HCT116 (cell line): ENCODE measurements at regions not wholly inside any gene's neighbourhood (a gene's known extent, or its start where the extent isn't known, plus 50 kb on each side); places are given as distances from the start of the nearest gene placed in this dataset.

Experiments used
- ATAC-seq: fragments of 200-7000 bp; cut with Tn5 transposase; 2 replicates; pipeline ENCODE4 v1.9.1; 2020; ENCODE audit warnings: mild to moderate bottlenecking, moderate library complexity
- BruUV-seq: library from RNA; stranded (reverse); fragments of 400-500 nt; replicated peaks from 2 replicates; lab custom pipeline; 2021; lab: Mats Ljungman, UMichigan
- CTCF ChIA-PET: fragments of 300-600 bp; sonication (Branson Sonifier 250); formaldehyde crosslinking; loops from one replicate; lab custom pipeline; 2021; ENCODE audit warnings: antibody characterized with exemption; lab: Charles Lee
- POLR2A ChIA-PET: fragments of 300-600, 350-600 bp; sonication (Branson Sonifier 250); formaldehyde crosslinking; loops from one replicate; lab custom pipeline; 2021; ENCODE audit warnings: antibody characterized with exemption; lab: Charles Lee
- RAD21 ChIA-PET, 2 experiments: fragments of 300-600 bp; sonication (Branson Sonifier 250); formaldehyde crosslinking; loops; one replicate each; lab custom pipeline; 2023; ENCODE audit warnings: low total read pairs in 2 of 2; ENCODE audit not compliant: uncharacterized antibody in 2 of 2, unreplicated experiment in 2 of 2, low non-redundant PET in 1 of 2; lab: Charles Lee
- DNase-seq: peaks from one replicate; pipeline ENCODE4 v3.0.0-alpha.2; 2010; ENCODE audit warnings: low read depth, low spot score
- H2AFZ ChIP-seq: fragments of 200-600 bp; shearing (Covaris generic), sonication (generic); 2 replicates; pipeline ENCODE4 v1.6.1; 2017; ENCODE audit warnings: low read depth, mixed run types, mixed read lengths, antibody characterized with exemption, low read length; ENCODE audit not compliant: poor library complexity, severe bottlenecking
- H3K27ac ChIP-seq: 2 replicates; pipeline ENCODE4 v1.5.1; 2012; ENCODE audit warnings: low read depth, low read length
- H3K27me3 ChIP-seq: fragments of 200-600 bp; sonication (generic); 2 replicates; pipeline ENCODE4 v1.6.1; 2016; ENCODE audit warnings: mixed run types, low read length, mixed read lengths; ENCODE audit not compliant: insufficient read depth
- H3K36me3 ChIP-seq, 2 experiments: fragments of 200-500 bp in 1 of 2; fragments of 200-600 bp in 1 of 2; sonication (Bioruptor generic) in 1 of 2; sonication (generic) in 1 of 2; 2 replicates each; pipeline versions ENCODE4 v1.5.1 to v1.6.1; 2014 to 2016; ENCODE audit warnings: low read length in 2 of 2, inconsistent platforms in 1 of 2, mixed read lengths in 1 of 2, mixed run types in 1 of 2; ENCODE audit not compliant: insufficient read depth in 2 of 2, control insufficient read depth in 1 of 2
- H3K4me1 ChIP-seq, 2 experiments: fragments of 200-600 bp in 1 of 2; sonication (generic) in 1 of 2; 2 replicates each; pipeline versions ENCODE4 v1.5.1 to v1.6.1; 2012 to 2017; ENCODE audit warnings: low read length in 2 of 2, inconsistent platforms in 1 of 2, mild to moderate bottlenecking in 1 of 2, mixed read lengths in 1 of 2, mixed run types in 1 of 2, moderate library complexity in 1 of 2; ENCODE audit not compliant: insufficient read depth in 2 of 2, control insufficient read depth in 1 of 2
- H3K4me2 ChIP-seq: fragments of 200-600 bp; sonication (generic); 2 replicates; pipeline ENCODE4 v1.6.1; 2017; ENCODE audit warnings: mixed run types, low read length, mixed read lengths
- H3K4me3 ChIP-seq, 2 experiments: fragments of 200-600 bp in 1 of 2; sonication (generic) in 1 of 2; replicated peaks in 1 of 2; 2 replicates each; pipeline ENCODE4 v1.5.1; 2011 to 2016; ENCODE audit warnings: low read length in 2 of 2, control low read depth in 1 of 2, low read depth in 1 of 2, mild to moderate bottlenecking in 1 of 2, mixed read lengths in 1 of 2, mixed run types in 1 of 2
- H3K79me2 ChIP-seq: fragments of 200-600 bp; sonication (generic); 2 replicates; pipeline ENCODE4 v1.6.1; 2017; ENCODE audit warnings: mild to moderate bottlenecking, mixed run types, low read length, moderate library complexity, mixed read lengths; ENCODE audit not compliant: insufficient read depth
- H3K9ac ChIP-seq: fragments of 200-600 bp; sonication (generic); 2 replicates; pipeline ENCODE4 v1.6.1; 2016; ENCODE audit warnings: low read length, mixed read lengths
- H3K9me2 ChIP-seq: fragments of 200-600 bp; sonication (generic), shearing (Covaris generic); 2 replicates; pipeline ENCODE4 v1.6.1; 2017; ENCODE audit warnings: mixed run types, mild to moderate bottlenecking, moderate library complexity; ENCODE audit not compliant: insufficient read depth
- H3K9me3 ChIP-seq, 2 experiments: fragments of 200-500 bp in 1 of 2; fragments of 200-600 bp in 1 of 2; sonication (Bioruptor generic) in 1 of 2; sonication (generic) in 1 of 2; 2 replicates each; pipeline ENCODE4 v1.6.1; 2014 to 2017; ENCODE audit warnings: low read length in 2 of 2, mixed read lengths in 2 of 2, inconsistent platforms in 1 of 2, low read depth in 1 of 2, mild to moderate bottlenecking in 1 of 2, mixed run types in 1 of 2, moderate library complexity in 1 of 2; ENCODE audit not compliant: control insufficient read depth in 1 of 2, insufficient read depth in 1 of 2
- H4K20me1 ChIP-seq: fragments of 200-600 bp; sonication (generic), shearing (Covaris generic); 2 replicates; pipeline ENCODE4 v1.6.1; 2017; ENCODE audit warnings: mixed run types, mild to moderate bottlenecking, moderate library complexity; ENCODE audit not compliant: insufficient read depth
- CBX3 ChIP-seq: IDR thresholded peaks from 2 replicates; pipeline ENCODE4 v1.6.1; 2012; ENCODE audit warnings: low read depth
- CEBPB ChIP-seq: IDR thresholded peaks from 2 replicates; pipeline ENCODE4 v1.6.1; 2012; ENCODE audit warnings: low read depth
- CTCF ChIP-seq, 3 experiments: fragments of 200-600 bp in 1 of 3; sonication (generic) in 1 of 3; IDR thresholded peaks in 2 of 3; conservative IDR thresholded peaks in 1 of 3; 2 replicates each; pipeline ENCODE4 v1.5.1; 2012 to 2017; ENCODE audit warnings: low read depth in 2 of 3, low read length in 2 of 3, antibody characterized with exemption in 1 of 3, borderline replicate concordance in 1 of 3, control low read depth in 1 of 3, mild to moderate bottlenecking in 1 of 3, mixed read lengths in 1 of 3, mixed run types in 1 of 3, moderate library complexity in 1 of 3; ENCODE audit not compliant: insufficient read depth in 1 of 3
- MAX ChIP-seq: IDR thresholded peaks from 2 replicates; pipeline ENCODE4 v1.6.1; 2012
- POLR2AphosphoS5 ChIP-seq: IDR thresholded peaks from 2 replicates; pipeline ENCODE4 v1.6.1; 2011; ENCODE audit warnings: mild to moderate bottlenecking, low read depth, low read length, moderate library complexity
- RAD21 ChIP-seq: IDR thresholded peaks from 2 replicates; pipeline ENCODE4 v1.6.1; 2012; ENCODE audit warnings: low read depth, mild to moderate bottlenecking
- TCF7L2 ChIP-seq: IDR thresholded peaks from 2 replicates; pipeline ENCODE4 v1.7.0; 2011; ENCODE audit warnings: borderline replicate concordance, inconsistent platforms; ENCODE audit not compliant: insufficient read depth, insufficient read length; ENCODE audit errors: extremely low read depth
- YY1 ChIP-seq: IDR thresholded peaks from 2 replicates; pipeline ENCODE4 v1.6.1; 2011; ENCODE audit warnings: low read length, low read depth, moderate library complexity, mild to moderate bottlenecking; ENCODE audit not compliant: insufficient replicate concordance; ENCODE audit errors: extremely low read depth
- ZFX ChIP-seq: fragments of 450-650 bp; IDR thresholded peaks from 2 replicates; pipeline ENCODE4 v1.6.1; 2017
- ZNF274 ChIP-seq: fragments of 200-500 bp; sonication (Bioruptor generic); IDR thresholded peaks from 2 replicates; pipeline ENCODE4 v1.6.1; 2014; ENCODE audit warnings: mild to moderate bottlenecking, low read depth, low read length, inconsistent platforms
- intact Hi-C: fragments of 100-400 bp; cut with micrococcal nuclease; formaldehyde crosslinking; loops from 2 replicates; pipeline ENCODE4 v1.10.0; 2022

DNA sequence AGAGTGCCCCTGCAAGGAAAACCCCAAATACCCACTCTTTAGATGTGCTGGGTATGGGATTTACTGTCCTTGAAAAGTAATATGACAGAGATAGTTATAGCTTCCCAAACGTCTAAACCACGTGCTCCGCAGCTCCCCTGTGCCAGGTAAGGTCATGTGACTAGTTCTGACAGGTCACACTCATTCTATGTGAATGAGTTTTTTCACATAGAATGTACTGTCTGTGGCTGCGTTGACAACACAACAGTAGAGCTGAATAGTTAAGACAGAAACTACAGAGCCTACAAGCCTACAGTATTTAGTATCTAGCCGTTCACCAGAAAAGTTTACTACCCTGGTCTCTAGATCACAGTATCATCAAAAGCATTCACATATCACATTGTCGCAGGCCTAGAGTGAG is 236.2 kb downstream of the ETS1 start:
- RAD21 ChIA-PET: no interaction called here
- Histone ChIP-seq H3K27ac (no peak overlapping the region), H3K36me3 (no peaks in the 10 kb centered on the region), H2AFZ (no peak overlapping the region), H3K4me3 (no peak overlapping the region), H3K9me2 (no peaks in the 10 kb centered on the region), H3K9me3 (no peaks in the 10 kb centered on the region), H3K27me3 (peaks cover 42% of the 10 kb centered on the region), H3K4me1 (no peaks in the 10 kb centered on the region), H3K9ac (no peak overlapping the region), H3K79me2 (no peaks in the 10 kb centered on the region), H4K20me1 (no peaks in the 10 kb centered on the region), H3K4me2 (no peak overlapping the region)
- intact Hi-C loops: no loop called here
- BruUV-seq: no TSS peak
- ATAC-seq (no peak), DNase-seq (no peak)
- POLR2A ChIA-PET: no interaction called here
- no peak for TF ChIP-seq CBX3
- no peak for TF ChIP-seq YY1
- no peak for TF ChIP-seq CTCF (IDR thresholded peaks at IDR 0.05 in 2 of 3, conservative IDR thresholded peaks at IDR 0.05 in 1 of 3; ENCODE audit: borderline replicate concordance in 1 of 3, insufficient read depth in 1 of 3, low read depth in 2 of 3, low read length in 2 of 3)
- TF ChIP-seq POLR2AphosphoS5: no peak
- TF ChIP-seq ZFX: no peak
- TF ChIP-seq CEBPB: no peak
- TF ChIP-seq ZNF274: no peak
- no peak for TF ChIP-seq RAD21
- CTCF ChIA-PET: no interaction called here

- Histone ChIP-seq H3K9me3 (no peaks in the 10 kb centered on the region), H3K9me2 (no peaks in the 10 kb centered on the region), H3K79me2 (no peaks in the 10 kb centered on the region), H3K4me2 (no peak overlapping the region), H3K9ac (no peak overlapping the region), H3K36me3 (no peaks in the 10 kb centered on the region), H2AFZ (no peak overlapping the region), H3K27me3 (peaks cover 47% of the 10 kb centered on the region), H3K27ac (no peak overlapping the region), H3K4me3 (no peak overlapping the region), H4K20me1 (no peaks in the 10 kb centered on the region)
- ATAC-seq: no peak
- ChIA-PET RAD21 (no interaction called here), CTCF (no interaction called here), POLR2A (no interaction called here)
- BruUV-seq: no TSS peak
- intact Hi-C loops: no loop called here
- no peak for TF ChIP-seq TCF7L2
- TF ChIP-seq MAX: 0 out of 2 replicates have a peak, but pooled peaks have one; percentile 21
- TF ChIP-seq, all 23 proteins: peak for 1
- DNase-seq: no peak
- H3K4me1 ChIP-seq: no peaks in the 10 kb centered on the region
These were observed 237.6 kb downstream of the ETS1 start for GRCh38 chr11:128349650-128350299.
